22Rv1 (cell line): ENCODE measurements at regions not wholly inside any gene's neighbourhood (a gene's known extent, or its start where the extent isn't known, plus 50 kb on each side); places are given as distances from the start of the nearest gene placed in this dataset.

ENCODE experiments used
- ZFX ChIP-seq: fragments of 450-650 bp; IDR thresholded peaks from 2 replicates; pipeline ENCODE4 v1.6.1; 2017; ENCODE audit warnings: antibody characterized with exemption, borderline replicate concordance
- TF ChIP-seq, protein P1 (sequence below): fragments of 450-650 bp; IDR thresholded peaks from 2 replicates; pipeline ENCODE4 v1.5.1; 2017; ENCODE audit warnings: mild to moderate bottlenecking

DNA sequence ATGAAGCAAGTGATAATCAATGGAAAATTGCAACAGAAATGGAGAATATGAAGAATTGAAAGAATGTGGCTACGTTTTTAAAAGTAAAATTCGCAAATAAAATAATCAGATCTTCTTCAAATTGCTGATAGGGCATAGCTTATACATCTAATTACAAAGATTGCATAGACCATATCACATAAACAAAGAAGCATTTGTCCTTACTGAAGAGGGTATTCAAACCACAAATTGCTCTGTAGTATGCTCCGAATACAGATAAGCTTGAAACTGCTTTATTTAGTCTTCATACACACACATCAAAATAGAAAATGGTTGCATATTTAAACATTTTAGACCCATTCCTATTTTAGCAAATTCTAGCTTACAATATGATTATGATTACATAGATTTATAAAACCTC is 206.7 kb upstream of the SLIT2 start:
- TF ChIP-seq, protein P1, sequence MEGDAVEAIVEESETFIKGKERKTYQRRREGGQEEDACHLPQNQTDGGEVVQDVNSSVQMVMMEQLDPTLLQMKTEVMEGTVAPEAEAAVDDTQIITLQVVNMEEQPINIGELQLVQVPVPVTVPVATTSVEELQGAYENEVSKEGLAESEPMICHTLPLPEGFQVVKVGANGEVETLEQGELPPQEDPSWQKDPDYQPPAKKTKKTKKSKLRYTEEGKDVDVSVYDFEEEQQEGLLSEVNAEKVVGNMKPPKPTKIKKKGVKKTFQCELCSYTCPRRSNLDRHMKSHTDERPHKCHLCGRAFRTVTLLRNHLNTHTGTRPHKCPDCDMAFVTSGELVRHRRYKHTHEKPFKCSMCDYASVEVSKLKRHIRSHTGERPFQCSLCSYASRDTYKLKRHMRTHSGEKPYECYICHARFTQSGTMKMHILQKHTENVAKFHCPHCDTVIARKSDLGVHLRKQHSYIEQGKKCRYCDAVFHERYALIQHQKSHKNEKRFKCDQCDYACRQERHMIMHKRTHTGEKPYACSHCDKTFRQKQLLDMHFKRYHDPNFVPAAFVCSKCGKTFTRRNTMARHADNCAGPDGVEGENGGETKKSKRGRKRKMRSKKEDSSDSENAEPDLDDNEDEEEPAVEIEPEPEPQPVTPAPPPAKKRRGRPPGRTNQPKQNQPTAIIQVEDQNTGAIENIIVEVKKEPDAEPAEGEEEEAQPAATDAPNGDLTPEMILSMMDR = no peak
- TF ChIP-seq ZFX = no peak
